T-helper 17 cell (primary cell): ENCODE measurements at regions not wholly inside any gene's neighbourhood (a gene's known extent, or its start where the extent isn't known, plus 50 kb on each side); places are given as distances from the start of the nearest gene placed in this dataset.
A peak's percentile ranks its signal among the peaks of the same experiment; 100 is the strongest.

Source experiments
- ATAC-seq: fragments of 150-1000 bp; cut with Tn5 transposase; 2 replicates; pipeline ENCODE4 v1.10.0; 2021; ENCODE audit warnings: mild to moderate bottlenecking, moderate library complexity
- DNase-seq, 3 donors: peaks; one replicate each; pipeline versions ENCODE4 v3.0.0 to v3.0.0-alpha.2; 2020 to 2021
- H3K9me3 ChIP-seq: one replicate; pipeline ENCODE4 v1.7.0; 2013; ENCODE audit warnings: low read length, mild to moderate bottlenecking; ENCODE audit not compliant: control insufficient read depth, poor library complexity, severe bottlenecking
- H3K27ac Mint-ChIP-seq: one replicate; pipeline ENCODE4 v1.8.0; 2022; ENCODE audit warnings: mild to moderate bottlenecking, moderate library complexity, mixed read lengths
- H3K27me3 Mint-ChIP-seq: one replicate; pipeline ENCODE4 v1.8.0; 2022; ENCODE audit warnings: mixed read lengths
- H3K36me3 Mint-ChIP-seq: one replicate; pipeline ENCODE4 v1.8.0; 2022; ENCODE audit warnings: low read depth, mixed read lengths
- H3K4me1 Mint-ChIP-seq: one replicate; pipeline ENCODE4 v1.8.0; 2022; ENCODE audit warnings: mild to moderate bottlenecking, mixed read lengths
- H3K4me3 Mint-ChIP-seq: one replicate; pipeline ENCODE4 v1.8.0; 2022; ENCODE audit warnings: mild to moderate bottlenecking, moderate library complexity, mixed read lengths

DNA sequence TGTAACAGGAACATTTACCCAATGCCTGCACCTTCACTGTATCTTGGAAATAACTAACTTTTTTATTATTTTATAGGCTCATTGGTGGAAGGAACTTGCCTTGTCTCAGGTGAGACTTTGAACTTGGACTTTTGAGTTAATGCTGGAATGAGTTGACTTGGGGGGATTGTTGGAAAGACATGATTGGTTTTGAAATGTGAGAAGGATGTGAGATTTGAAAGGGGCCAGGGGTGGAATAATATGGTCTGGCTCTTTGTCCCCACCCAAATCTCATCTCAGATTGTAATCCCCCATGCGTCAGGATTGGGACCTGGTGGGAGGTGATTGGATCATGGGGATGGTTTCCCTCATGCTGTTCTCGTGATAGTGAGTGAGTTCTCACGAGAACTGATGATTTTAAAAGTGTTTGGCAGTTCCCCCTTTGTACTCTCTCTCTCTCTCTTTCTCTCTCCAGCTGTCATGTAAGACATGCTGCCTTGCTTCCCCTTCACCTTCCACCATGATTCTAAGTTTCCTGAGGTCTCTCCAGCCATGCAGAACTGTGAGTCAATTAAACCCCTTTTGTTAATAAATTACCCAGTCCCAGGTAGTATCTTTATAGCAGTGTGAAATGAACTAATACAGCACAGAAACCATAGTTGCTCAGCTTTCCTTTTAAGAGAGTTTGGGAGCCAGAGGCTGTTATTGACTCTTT, 244.1 kb downstream of the BTG1 start:
- Mint-ChIP-seq H3K4me1 (peaks cover 4% of the 10 kb centered on the region), H3K36me3 (no peaks in the 10 kb centered on the region)
- ATAC-seq = no peak

DNA sequence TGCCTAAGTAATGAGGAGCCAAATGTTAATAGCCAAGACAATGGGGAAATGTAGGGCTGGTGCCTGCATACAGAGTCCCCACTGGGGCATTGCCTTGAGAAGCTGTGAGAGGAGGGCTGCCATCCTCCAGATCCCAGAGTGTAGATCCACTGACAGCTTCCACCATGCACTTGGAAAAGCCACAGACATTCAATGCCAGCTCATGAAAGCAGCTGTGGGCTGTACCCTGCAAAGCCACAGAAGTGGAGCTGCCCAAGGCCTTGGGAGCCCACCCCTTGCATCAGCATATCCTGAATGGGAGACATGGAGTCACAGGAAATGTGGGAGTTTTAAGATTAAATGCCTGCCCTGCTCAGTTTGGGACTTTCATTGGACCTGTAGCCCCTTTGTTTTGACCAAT, 244.7 kb downstream of the BTG1 start:
- Mint-ChIP-seq H3K36me3 (no peaks in the 10 kb centered on the region), H3K4me1 (peaks cover 4% of the 10 kb centered on the region), H3K27ac (no peak overlapping the region), H3K27me3 (no peaks in the 10 kb centered on the region), H3K4me3 (no peak overlapping the region)
- ATAC-seq (no peak), DNase-seq (no peak)
- no peaks in the 10 kb centered on the region for H3K9me3 ChIP-seq

More for the DNA sequence above, 244.1 kb downstream of the BTG1 start:
- H3K9me3 ChIP-seq = no peaks in the 10 kb centered on the region
- no peak for DNase-seq
- no peak overlapping the region for H3K4me3 Mint-ChIP-seq
- H3K27me3 Mint-ChIP-seq = no peaks in the 10 kb centered on the region
- no peak overlapping the region for H3K27ac Mint-ChIP-seq

DNA sequence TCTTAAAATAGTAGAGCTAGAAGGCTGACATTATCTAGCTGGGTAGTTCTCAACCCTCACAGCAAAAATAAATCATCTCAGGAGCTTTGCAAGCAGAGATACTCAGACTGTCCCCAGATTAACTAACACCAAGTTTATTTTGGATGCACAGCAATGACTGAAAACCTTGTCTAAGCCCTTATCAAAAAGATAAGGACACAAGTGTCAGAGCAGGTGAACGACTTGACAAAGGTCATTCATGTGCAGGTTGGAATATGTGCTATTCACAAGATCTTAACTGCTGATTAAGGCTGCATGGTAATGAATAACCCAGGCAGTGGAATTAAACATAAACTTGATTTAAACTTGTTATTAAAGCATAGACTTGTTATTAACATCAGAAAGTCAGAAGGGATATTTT, 246.6 kb downstream of the BTG1 start:
- peak overlapping the region; percentile 10 for H3K27ac Mint-ChIP-seq
- H3K4me3 Mint-ChIP-seq = no peak overlapping the region
- H3K4me1 Mint-ChIP-seq = peaks cover 2% of the 10 kb centered on the region
- no peaks in the 10 kb centered on the region for H3K9me3 ChIP-seq
- ATAC-seq = no peak
- no peaks in the 10 kb centered on the region for H3K36me3 Mint-ChIP-seq
- H3K27me3 Mint-ChIP-seq = no peaks in the 10 kb centered on the region
- no peak for DNase-seq

DNA sequence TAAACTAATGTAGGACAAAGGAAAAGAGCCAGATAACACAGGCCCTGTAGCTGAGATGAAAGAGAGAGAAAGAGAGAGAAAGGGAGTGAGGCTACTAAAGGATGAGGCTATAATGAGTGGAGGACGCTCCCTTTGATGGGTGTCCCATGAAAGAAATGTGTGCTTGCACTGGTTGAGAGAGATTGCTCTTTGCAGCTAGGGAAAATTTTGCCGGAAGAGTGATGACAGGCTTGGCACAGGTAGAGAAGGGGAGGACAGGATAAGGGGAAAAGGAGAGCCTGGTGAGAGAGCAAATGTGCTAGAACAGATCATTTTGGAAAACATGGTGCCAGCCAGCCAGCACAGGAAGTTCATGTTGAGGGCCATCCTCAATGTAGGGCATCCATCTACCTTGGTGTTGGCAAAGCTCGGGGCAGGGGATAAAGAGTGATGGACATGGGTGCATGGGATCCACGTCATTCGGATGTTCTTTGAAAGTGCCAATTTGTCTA, 248.6 kb downstream of the BTG1 start:
- Mint-ChIP-seq H3K27me3 (no peaks in the 10 kb centered on the region), H3K27ac (no peak overlapping the region), H3K36me3 (no peaks in the 10 kb centered on the region), H3K4me3 (no peak overlapping the region), H3K4me1 (peaks cover 2% of the 10 kb centered on the region)
- ATAC-seq (no peak), DNase-seq (no peak)
- H3K9me3 ChIP-seq = no peaks in the 10 kb centered on the region

DNA sequence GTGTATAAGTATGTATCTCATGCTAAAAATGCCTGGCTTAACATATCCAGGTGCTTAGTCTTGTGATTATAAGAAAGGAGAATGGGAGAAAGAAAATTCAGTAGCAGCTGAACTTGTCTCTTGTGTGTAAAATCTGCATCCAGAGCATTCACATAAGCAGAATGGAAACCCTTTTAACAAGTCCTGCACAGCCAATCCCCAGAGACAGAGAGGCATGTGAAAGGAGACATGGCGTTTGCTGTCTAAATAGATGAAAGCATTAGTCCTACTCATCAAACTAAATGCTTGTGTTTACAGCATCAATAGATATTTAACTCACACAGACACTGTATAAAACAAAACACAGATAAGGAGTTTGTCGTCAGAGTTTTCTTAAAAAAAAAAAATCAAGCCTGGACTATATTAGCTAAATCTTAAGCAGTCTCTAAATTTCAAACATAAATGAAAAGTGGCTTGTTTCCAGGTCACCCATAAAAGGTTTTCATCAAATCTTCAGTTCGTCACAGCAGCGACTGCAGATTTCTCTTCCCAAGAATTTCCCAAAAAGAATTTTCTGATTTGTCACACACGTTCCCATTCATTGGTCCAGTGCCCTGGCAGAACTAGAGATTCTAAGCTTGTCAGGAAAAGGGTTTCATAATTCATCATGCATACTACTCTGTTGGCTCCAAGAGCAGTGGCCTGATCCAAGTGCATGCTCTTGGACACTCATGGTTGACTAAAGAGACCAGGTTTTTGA, 249.2 kb downstream of the BTG1 start:
- Mint-ChIP-seq H3K4me1 (peaks cover 2% of the 10 kb centered on the region), H3K27me3 (no peaks in the 10 kb centered on the region), H3K4me3 (no peak overlapping the region), H3K36me3 (no peaks in the 10 kb centered on the region), H3K27ac (no peak overlapping the region)
- no peaks in the 10 kb centered on the region for H3K9me3 ChIP-seq
- no peak for DNase-seq
- ATAC-seq = no peak

DNA sequence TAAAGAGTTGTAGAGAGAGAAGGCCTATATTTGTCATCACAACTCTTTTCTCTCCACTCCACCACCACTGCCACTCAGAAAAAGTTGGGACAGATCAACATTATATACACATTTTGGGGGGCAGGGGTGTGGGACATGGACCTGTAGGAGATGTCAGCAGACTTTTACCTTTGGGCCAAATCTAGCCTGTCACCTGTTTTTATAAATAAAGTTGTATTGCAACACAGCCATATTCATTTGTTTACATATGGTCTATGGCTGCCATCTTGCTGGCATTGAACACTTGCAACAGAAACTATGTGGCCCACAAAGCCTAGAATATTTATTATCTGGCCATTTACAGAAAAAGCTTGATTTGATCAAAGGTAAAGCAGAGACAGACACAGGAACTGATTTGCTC, 250.7 kb downstream of the BTG1 start:
- Mint-ChIP-seq H3K27me3 (no peaks in the 10 kb centered on the region), H3K36me3 (no peaks in the 10 kb centered on the region), H3K27ac (peak overlapping the region; percentile 77), H3K4me3 (no peak overlapping the region), H3K4me1 (peaks cover 2% of the 10 kb centered on the region)
- ATAC-seq (no peak), DNase-seq (no peak)
- H3K9me3 ChIP-seq = no peaks in the 10 kb centered on the region

DNA sequence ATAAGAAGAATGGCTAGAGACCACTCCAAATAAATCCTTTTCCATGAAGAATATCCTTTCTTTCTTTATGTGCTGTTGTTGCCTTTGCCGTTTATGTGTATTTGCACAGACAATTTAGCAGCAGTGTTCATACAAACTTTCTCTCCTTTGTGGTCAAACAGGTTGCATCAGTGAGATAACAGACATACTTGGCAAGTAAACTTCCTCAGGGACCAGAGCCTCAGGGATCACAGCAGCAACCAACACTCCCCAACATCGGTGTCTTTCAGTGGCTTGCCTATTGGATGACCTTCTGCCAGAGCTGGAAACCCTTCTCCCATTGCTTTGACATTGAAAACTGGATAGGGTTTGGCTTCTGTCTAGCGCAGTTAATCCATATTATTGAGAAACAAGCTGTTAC, 252.2 kb downstream of the BTG1 start:
- no peaks in the 10 kb centered on the region for H3K36me3 Mint-ChIP-seq
- H3K27ac Mint-ChIP-seq = peak overlapping the region; percentile 2
- no peaks in the 10 kb centered on the region for H3K27me3 Mint-ChIP-seq
- no peak for DNase-seq
- H3K4me3 Mint-ChIP-seq = no peak overlapping the region
- peaks cover 2% of the 10 kb centered on the region for H3K4me1 Mint-ChIP-seq
- no peak for ATAC-seq
- no peaks in the 10 kb centered on the region for H3K9me3 ChIP-seq

DNA sequence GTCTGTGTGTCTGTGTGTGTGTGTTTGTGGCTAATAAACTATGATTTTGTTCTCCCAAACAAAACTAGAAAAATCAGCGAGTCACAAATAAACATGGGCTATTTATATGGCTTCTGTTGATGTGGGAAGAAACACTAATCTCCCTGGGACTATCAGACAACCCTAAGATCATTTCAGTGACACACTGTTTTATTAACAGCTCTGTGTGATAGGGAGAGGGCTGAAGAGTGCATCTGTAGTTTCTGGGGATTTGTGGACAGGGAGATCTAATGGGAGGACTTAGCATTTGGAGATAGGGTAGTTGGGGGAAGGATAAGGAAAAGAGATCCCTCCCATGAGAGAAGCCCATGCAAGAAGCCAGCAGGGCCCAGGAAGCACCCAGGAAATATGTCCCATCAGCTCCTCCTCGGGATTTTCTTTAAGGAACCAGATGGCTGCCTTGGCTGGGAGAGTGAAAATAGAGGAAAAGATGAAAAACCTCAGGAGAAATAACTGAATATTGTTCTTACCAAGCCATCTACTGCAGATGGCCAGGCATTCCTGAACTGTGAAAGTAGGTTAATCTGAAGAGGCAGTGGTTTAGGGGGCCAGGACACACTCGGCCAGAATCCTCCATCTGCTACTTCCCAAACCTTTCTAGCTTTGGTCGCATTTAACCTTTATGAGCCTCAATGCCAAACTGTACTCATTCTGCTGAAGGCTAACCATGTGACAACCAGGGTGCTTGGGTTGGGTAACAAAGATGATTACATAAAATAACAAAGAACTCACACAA, 253.4 kb downstream of the BTG1 start:
- peaks cover 2% of the 10 kb centered on the region for H3K4me1 Mint-ChIP-seq
- H3K27me3 Mint-ChIP-seq = no peaks in the 10 kb centered on the region
- DNase-seq (no peak), ATAC-seq (no peak)
- no peaks in the 10 kb centered on the region for H3K9me3 ChIP-seq
- peak overlapping the region; percentile 6 for H3K27ac Mint-ChIP-seq
- no peaks in the 10 kb centered on the region for H3K36me3 Mint-ChIP-seq
- H3K4me3 Mint-ChIP-seq = no peak overlapping the region

DNA sequence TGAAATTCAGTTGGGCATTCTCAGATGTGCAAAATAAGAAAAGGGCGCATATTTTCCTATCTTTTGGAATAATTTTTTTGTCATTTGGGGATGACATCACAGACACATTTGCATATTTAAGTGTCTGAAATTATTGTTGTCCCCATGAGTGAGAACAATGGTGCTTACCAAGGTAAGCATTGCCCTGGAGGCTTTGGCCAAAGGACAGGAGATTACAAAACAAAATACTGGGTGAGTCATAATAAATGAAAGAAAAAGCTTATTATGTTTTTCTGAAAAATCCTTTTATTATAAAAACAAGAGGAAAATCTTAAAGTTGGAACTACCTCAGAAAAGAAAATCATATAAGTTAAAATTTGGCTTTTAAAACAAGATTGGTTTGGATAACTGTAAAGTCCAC, 254.9 kb downstream of the BTG1 start:
- Mint-ChIP-seq H3K36me3 (no peaks in the 10 kb centered on the region), H3K27ac (no peak overlapping the region), H3K4me1 (peaks cover 2% of the 10 kb centered on the region), H3K4me3 (no peak overlapping the region), H3K27me3 (no peaks in the 10 kb centered on the region)
- ATAC-seq (no peak), DNase-seq (no peak)
- H3K9me3 ChIP-seq = no peaks in the 10 kb centered on the region

DNA sequence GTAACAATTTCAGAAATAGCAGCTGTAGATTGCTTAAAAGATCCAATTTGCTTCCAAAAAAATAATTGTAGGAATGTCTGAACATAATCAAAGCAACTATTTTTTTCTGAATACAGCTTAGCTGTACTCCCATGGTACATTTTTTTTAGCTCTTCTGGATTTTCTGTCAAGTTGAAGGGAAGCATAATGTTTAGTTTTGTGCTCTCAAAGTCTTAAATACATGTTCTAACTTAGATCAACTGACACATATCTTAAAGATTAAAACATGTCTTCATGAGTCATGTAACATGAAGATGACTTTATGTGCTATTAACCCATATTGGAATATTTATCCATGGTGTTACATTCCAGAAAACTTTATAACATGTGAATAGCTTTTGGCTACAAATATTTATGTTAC, 255.7 kb downstream of the BTG1 start:
- Mint-ChIP-seq H3K4me1 (peaks cover 2% of the 10 kb centered on the region), H3K27ac (no peak overlapping the region), H3K27me3 (no peaks in the 10 kb centered on the region), H3K4me3 (no peak overlapping the region), H3K36me3 (no peaks in the 10 kb centered on the region)
- DNase-seq = no peak
- no peaks in the 10 kb centered on the region for H3K9me3 ChIP-seq
- no peak for ATAC-seq

DNA sequence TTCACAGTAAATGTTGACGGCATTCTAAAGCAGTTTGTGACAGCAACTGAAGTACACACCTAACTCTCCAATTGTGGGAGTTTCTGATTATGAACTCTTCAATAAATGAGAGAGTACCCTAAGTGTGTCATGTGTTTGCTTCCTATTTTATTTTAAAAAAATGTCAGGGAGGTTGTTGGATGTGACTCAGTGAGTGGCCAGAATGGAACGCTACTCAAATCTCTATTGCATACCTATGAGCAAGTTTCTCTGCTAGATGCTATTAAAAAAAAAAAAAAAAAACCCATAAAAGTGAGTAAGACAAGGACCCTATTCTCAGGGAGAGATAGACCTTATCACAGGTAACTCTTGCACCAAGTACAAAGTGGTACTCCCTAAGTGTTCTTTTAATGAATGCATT, 256.6 kb downstream of the BTG1 start:
- Mint-ChIP-seq H3K4me1 (peaks cover 2% of the 10 kb centered on the region), H3K36me3 (no peaks in the 10 kb centered on the region), H3K4me3 (no peak overlapping the region), H3K27ac (no peak overlapping the region), H3K27me3 (no peaks in the 10 kb centered on the region)
- DNase-seq (no peak), ATAC-seq (no peak)
- H3K9me3 ChIP-seq = no peaks in the 10 kb centered on the region

DNA sequence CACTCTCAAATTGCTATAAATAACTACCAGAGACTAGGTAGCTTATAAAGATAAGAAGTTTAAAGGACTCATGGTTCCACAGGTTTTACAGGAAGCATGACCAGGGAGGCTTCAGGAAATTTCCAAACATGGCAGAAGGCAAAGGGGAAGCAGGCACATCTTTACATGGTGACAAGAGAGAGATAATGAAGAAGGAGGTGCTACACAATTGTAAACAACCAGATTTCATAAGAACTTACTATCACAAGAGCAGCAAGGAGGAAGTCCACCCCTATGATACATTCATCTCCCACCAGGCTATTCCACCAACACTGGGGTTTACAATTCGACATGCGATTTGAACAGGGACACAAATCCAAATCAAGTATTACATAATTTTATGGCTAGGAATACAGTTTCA, 257.7 kb downstream of the BTG1 start:
- peaks cover 3% of the 10 kb centered on the region for H3K4me1 Mint-ChIP-seq
- ATAC-seq (no peak), DNase-seq (no peak)
- no peaks in the 10 kb centered on the region for H3K9me3 ChIP-seq
- no peaks in the 10 kb centered on the region for H3K36me3 Mint-ChIP-seq
- H3K4me3 Mint-ChIP-seq = no peak overlapping the region
- no peak overlapping the region for H3K27ac Mint-ChIP-seq
- no peaks in the 10 kb centered on the region for H3K27me3 Mint-ChIP-seq

DNA sequence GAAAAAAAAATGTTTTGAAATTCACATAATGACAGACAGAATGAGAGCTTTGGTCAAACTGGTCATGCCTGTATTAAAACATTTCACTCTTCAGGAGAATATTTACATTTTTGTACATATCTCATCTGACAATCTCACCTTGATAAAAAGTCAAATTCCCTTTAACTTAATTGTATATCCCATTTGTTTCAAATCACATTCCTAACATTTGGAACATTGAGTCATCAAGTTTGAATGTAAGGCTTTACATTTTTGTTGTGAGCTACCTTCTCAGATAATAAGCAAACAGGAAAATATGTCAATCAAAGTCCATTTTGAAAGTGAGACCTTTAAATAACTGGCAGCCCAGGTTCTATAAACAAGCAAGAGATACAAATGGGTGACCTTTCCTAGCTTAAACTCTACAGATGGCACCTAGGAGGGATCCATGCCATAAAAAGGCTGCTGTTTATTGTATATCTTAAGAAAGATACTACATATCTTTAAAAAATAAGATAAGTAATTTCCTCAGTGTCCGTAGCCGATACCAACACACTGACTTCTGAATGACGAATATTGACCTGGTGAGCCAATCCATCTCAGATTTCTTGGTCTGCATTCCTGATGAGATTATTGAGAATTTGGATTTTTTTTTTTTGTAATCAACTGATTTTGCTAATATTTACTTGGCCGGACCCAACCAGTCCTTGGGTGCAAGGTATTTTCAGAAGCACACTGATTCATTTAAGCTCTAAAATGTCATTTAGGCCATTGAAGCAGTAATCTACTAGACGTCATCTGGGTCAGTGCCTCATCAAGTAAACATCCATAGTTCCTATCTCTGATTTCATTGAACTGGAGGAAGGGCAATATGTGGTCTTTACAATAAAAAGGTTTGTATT, 259.6 kb downstream of the BTG1 start:
- Mint-ChIP-seq H3K36me3 (no peaks in the 10 kb centered on the region), H3K27ac (no peak overlapping the region), H3K4me1 (peaks cover 3% of the 10 kb centered on the region), H3K4me3 (no peak overlapping the region), H3K27me3 (no peaks in the 10 kb centered on the region)
- no peaks in the 10 kb centered on the region for H3K9me3 ChIP-seq
- DNase-seq (no peak), ATAC-seq (no peak)
